IMR-90 (cell line): ENCODE measurements at regions not wholly inside any gene's neighbourhood (a gene's known extent, or its start where the extent isn't known, plus 50 kb on each side); places are given as distances from the start of the nearest gene placed in this dataset.

ENCODE experiments used
- BHLHE40 ChIP-seq: fragments of 150-350 bp; IDR thresholded peaks from 2 replicates; pipeline ENCODE4 v1.6.1; 2016; ENCODE audit warnings: mild to moderate bottlenecking, low read depth, low read length
- CTCF ChIP-seq: conservative IDR thresholded peaks from 2 replicates; pipeline ENCODE4 v1.5.1; 2012; ENCODE audit warnings: mild to moderate bottlenecking, low read depth, low read length, improper control_type of control experiment
- ELK1 ChIP-seq: fragments of 150-350 bp; IDR thresholded peaks from 2 replicates; pipeline ENCODE4 v1.6.1; 2016; ENCODE audit warnings: low read depth, mild to moderate bottlenecking, low read length, moderate library complexity, borderline replicate concordance
- NFE2L2 ChIP-seq: fragments of 150-350 bp; IDR thresholded peaks from 2 replicates; pipeline ENCODE4 v1.6.1; 2016; ENCODE audit warnings: low read depth, mild to moderate bottlenecking, low read length
- POLR2A ChIP-seq: IDR thresholded peaks from 2 replicates; pipeline ENCODE4 v1.6.1; 2012; ENCODE audit warnings: mild to moderate bottlenecking, low read depth, low read length
- RAD21 ChIP-seq: IDR thresholded peaks from 2 replicates; pipeline ENCODE4 v1.6.1; 2012; ENCODE audit warnings: low read length, improper control_type of control experiment
- RCOR1 ChIP-seq: IDR thresholded peaks from 2 replicates; pipeline ENCODE4 v1.6.1; 2012; ENCODE audit warnings: mild to moderate bottlenecking, low read length, improper control_type of control experiment; ENCODE audit not compliant: insufficient replicate concordance
- SMC3 ChIP-seq: fragments of 150-350 bp; IDR thresholded peaks from 2 replicates; pipeline ENCODE4 v1.6.1; 2016; ENCODE audit warnings: low read depth, mild to moderate bottlenecking, antibody characterized with exemption, low read length, moderate library complexity

- TF ChIP-seq CTCF (no peak), SMC3 (no peak), ELK1 (no peak), BHLHE40 (no peak), RAD21 (no peak), POLR2A (no peak), NFE2L2 (no peak), RCOR1 (no peak)
Measured at GRCh38 chr3:6568999-6569493, 291.9 kb upstream of the GRM7 start.
